H9 (cell line): ENCODE measurements at regions not wholly inside any gene's neighbourhood (a gene's known extent, or its start where the extent isn't known, plus 50 kb on each side); places are given as distances from the start of the nearest gene placed in this dataset.

ENCODE experiments used
- DNase-seq: peaks from one replicate; pipeline ENCODE4 v3.0.0-alpha.2; 2017
- H2AFZ ChIP-seq: one replicate; pipeline ENCODE4 v1.6.1; 2013; ENCODE audit warnings: mild to moderate bottlenecking, low read length, control low read depth, moderate library complexity
- H2AK5ac ChIP-seq: 2 replicates; pipeline ENCODE4 v1.6.1; 2013; ENCODE audit warnings: low read length, control low read depth, mixed read lengths; ENCODE audit not compliant: insufficient read length
- H2BK120ac ChIP-seq: one replicate; pipeline ENCODE4 v1.6.1; 2013; ENCODE audit warnings: low read depth, mild to moderate bottlenecking, low read length, control low read depth, inconsistent platforms; ENCODE audit not compliant: poor library complexity, severe bottlenecking
- H2BK12ac ChIP-seq: 2 replicates; pipeline ENCODE4 v1.6.1; 2013; ENCODE audit warnings: low read length, control low read depth, mixed read lengths, low read depth; ENCODE audit not compliant: insufficient read length
- H2BK15ac ChIP-seq: 2 replicates; pipeline ENCODE4 v1.6.1; 2013; ENCODE audit warnings: low read depth, low read length, control low read depth
- H2BK20ac ChIP-seq: one replicate; pipeline ENCODE4 v1.6.1; 2013; ENCODE audit warnings: low read depth, mild to moderate bottlenecking, low read length, control low read depth, inconsistent platforms; ENCODE audit not compliant: poor library complexity, severe bottlenecking
- H2BK5ac ChIP-seq: 2 replicates; pipeline ENCODE4 v1.6.1; 2013; ENCODE audit warnings: low read length, control low read depth, mixed read lengths; ENCODE audit not compliant: insufficient read length
- H3K14ac ChIP-seq: 2 replicates; pipeline ENCODE4 v1.6.1; 2013; ENCODE audit warnings: low read length, control low read depth; ENCODE audit not compliant: insufficient read depth
- H3K18ac ChIP-seq: 2 replicates; pipeline ENCODE4 v1.6.1; 2013; ENCODE audit warnings: low read depth, mild to moderate bottlenecking, mixed read lengths, low read length, control low read depth; ENCODE audit not compliant: insufficient read length
- H3K23ac ChIP-seq: 2 replicates; pipeline ENCODE4 v1.6.1; 2013; ENCODE audit warnings: low read length, control low read depth, mixed read lengths, low read depth; ENCODE audit not compliant: insufficient read length
- H3K23me2 ChIP-seq: 2 replicates; pipeline ENCODE4 v1.6.1; 2013; ENCODE audit warnings: low read depth, mild to moderate bottlenecking, mixed read lengths, low read length, control low read depth; ENCODE audit not compliant: insufficient read length, poor library complexity, severe bottlenecking
- H3K27ac ChIP-seq: 2 replicates; pipeline ENCODE4 v1.5.1; 2013; ENCODE audit warnings: low read length, control low read depth, mixed read lengths, low read depth; ENCODE audit not compliant: insufficient read length
- H3K27me3 ChIP-seq: 2 replicates; pipeline ENCODE4 v1.6.1; 2013; ENCODE audit warnings: low read length, control low read depth, inconsistent platforms; ENCODE audit not compliant: insufficient read depth
- H3K4ac ChIP-seq: 2 replicates; pipeline ENCODE4 v1.6.1; 2013; ENCODE audit warnings: low read depth, mild to moderate bottlenecking, control low read depth, inconsistent platforms, low read length, moderate library complexity
- H3K4me1 ChIP-seq: 2 replicates; pipeline ENCODE4 v1.6.1; 2013; ENCODE audit warnings: low read length, control low read depth, inconsistent platforms; ENCODE audit not compliant: insufficient read depth
- H3K4me2 ChIP-seq: 2 replicates; pipeline ENCODE4 v1.6.1; 2013; ENCODE audit warnings: low read length, control low read depth, mixed read lengths; ENCODE audit not compliant: insufficient read length, insufficient read depth
- H3K56ac ChIP-seq: 2 replicates; pipeline ENCODE4 v1.6.1; 2013; ENCODE audit warnings: low read depth, mild to moderate bottlenecking, mixed read lengths, low read length, control low read depth; ENCODE audit not compliant: insufficient read length
- H3K79me1 ChIP-seq: 2 replicates; pipeline ENCODE4 v1.6.1; 2013; ENCODE audit warnings: low read depth, mild to moderate bottlenecking, moderate library complexity, low read length, control low read depth, inconsistent platforms; ENCODE audit not compliant: insufficient read depth, poor library complexity, severe bottlenecking
- H3K79me2 ChIP-seq: 2 replicates; pipeline ENCODE4 v1.6.1; 2013; ENCODE audit warnings: low read length, control low read depth, inconsistent platforms; ENCODE audit not compliant: insufficient read depth
- H3K9ac ChIP-seq: 2 replicates; pipeline ENCODE4 v1.6.1; 2013; ENCODE audit warnings: low read length, control low read depth, mixed read lengths; ENCODE audit not compliant: insufficient read length; ENCODE audit errors: extremely low read depth
- H3K9me3 ChIP-seq: one replicate; pipeline ENCODE4 v1.6.1; 2013; ENCODE audit warnings: low read depth, low read length, inconsistent platforms; ENCODE audit not compliant: control insufficient read depth
- H3T11ph ChIP-seq: one replicate; pipeline ENCODE4 v1.6.1; 2013; ENCODE audit warnings: mild to moderate bottlenecking, low read length, control low read depth, inconsistent platforms
- H4K20me1 ChIP-seq: one replicate; pipeline ENCODE4 v1.6.1; 2013; ENCODE audit not compliant: control insufficient read depth, insufficient read length, insufficient read depth
- H4K5ac ChIP-seq: 2 replicates; pipeline ENCODE4 v1.6.1; 2013; ENCODE audit warnings: low read depth, mild to moderate bottlenecking, mixed read lengths, low read length, control low read depth; ENCODE audit not compliant: insufficient read length
- H4K8ac ChIP-seq: replicated peaks from 2 replicates; pipeline ENCODE4 v1.6.1; 2013; ENCODE audit warnings: low read length, control low read depth, mixed read lengths, low read depth; ENCODE audit not compliant: insufficient read length
- H4K91ac ChIP-seq: 2 replicates; pipeline ENCODE4 v1.6.1; 2013; ENCODE audit warnings: low read depth, mild to moderate bottlenecking, moderate library complexity, mixed read lengths, low read length, control low read depth; ENCODE audit not compliant: insufficient read length
- H3K27ac Mint-ChIP-seq, 3 experiments: 2 replicates in 2 of 3; 3 replicates in 1 of 3; pipeline ENCODE4 v1.8.0; 2020 to 2021; ENCODE audit warnings: mixed read lengths in 3 of 3, mild to moderate bottlenecking in 1 of 3, moderate library complexity in 1 of 3
- H3K27me3 Mint-ChIP-seq: 2 replicates; pipeline ENCODE4 v1.8.0; 2021; ENCODE audit warnings: low read depth, mild to moderate bottlenecking, moderate library complexity, mixed read lengths
- H3K36me3 Mint-ChIP-seq, 3 experiments: 2 replicates in 2 of 3; 3 replicates in 1 of 3; pipeline ENCODE4 v1.8.0; 2020 to 2021; ENCODE audit warnings: low read depth in 3 of 3, mixed read lengths in 3 of 3; ENCODE audit not compliant: insufficient read depth in 1 of 3
- H3K4me1 Mint-ChIP-seq, 2 experiments: 2 replicates each; pipeline ENCODE4 v1.8.0; 2020; ENCODE audit warnings: mixed read lengths in 2 of 2
- H3K4me3 Mint-ChIP-seq, 2 experiments: 2 replicates in 1 of 2; 3 replicates in 1 of 2; pipeline ENCODE4 v1.8.0; 2020 to 2021; ENCODE audit warnings: mild to moderate bottlenecking in 2 of 2, mixed read lengths in 2 of 2, moderate library complexity in 1 of 2
- H3K9me3 Mint-ChIP-seq, 2 experiments: 2 replicates in 1 of 2; 3 replicates in 1 of 2; pipeline ENCODE4 v1.8.0; 2020; ENCODE audit warnings: mild to moderate bottlenecking in 2 of 2, mixed read lengths in 2 of 2, moderate library complexity in 1 of 2
- CTCF ChIP-seq: fragments of 200-600 bp; sonication (generic); conservative IDR thresholded peaks from 3 replicates; pipeline ENCODE4 v1.8.0; 2021; ENCODE audit warnings: antibody characterized with exemption, mild to moderate bottlenecking
- WGBS: extraction: QIAGEN DNeasy Blood & Tissue Kit; methylation state at CpG from one replicate; pipeline ENCODE4 v1.1.7; 2013; ENCODE audit warnings: missing lambda C conversion rate, low lambda C conversion rate, mixed read lengths; ENCODE audit not compliant: insufficient read length; ENCODE audit errors: extremely low coverage; 5-methylcytosine and 5-hydroxymethylcytosine counted together

GRCh38 chr14:87264796-87265195 lies 728.2 kb downstream of the GALC start:
- H3K23me2 ChIP-seq = no peaks in the 10 kb centered on the region
- no CpG with 5 or more reads among the region's 3 CpGs for WGBS
- H3K14ac ChIP-seq = no peak overlapping the region
- H2BK120ac ChIP-seq = no peak overlapping the region
- H3K4me2 ChIP-seq = no peak overlapping the region
- no peaks in the 10 kb centered on the region for H3K27me3 Mint-ChIP-seq
- H3K79me1 ChIP-seq = no peaks in the 10 kb centered on the region
- H2BK12ac ChIP-seq = no peak overlapping the region
- no peak overlapping the region for H3K27ac ChIP-seq
- H3K56ac ChIP-seq = no peak overlapping the region
- H3K4ac ChIP-seq = no peak overlapping the region
- H3K18ac ChIP-seq = no peak overlapping the region
- no peak overlapping the region for H4K91ac ChIP-seq
- no peak overlapping the region for H2BK20ac ChIP-seq
- no peak overlapping the region for H3T11ph ChIP-seq
- H4K20me1 ChIP-seq = no peaks in the 10 kb centered on the region
- no peaks in the 10 kb centered on the region for H3K79me2 ChIP-seq
- H4K8ac ChIP-seq = no peak overlapping the region
- peaks cover 0 to 4% (median 0%) of the 10 kb centered on the region in 3 experiments; a peak in 2 of 7 replicates for H3K36me3 Mint-ChIP-seq
- H2BK5ac ChIP-seq = no peak overlapping the region
- H3K4me1 Mint-ChIP-seq = peaks cover 25 to 31% of the 10 kb centered on the region in 2 experiments
- H3K4me3 Mint-ChIP-seq = no peak overlapping the region
- DNase-seq = no peak
- no peak overlapping the region for H3K23ac ChIP-seq
- no peak overlapping the region for H3K27ac Mint-ChIP-seq
- no peak overlapping the region for H2BK15ac ChIP-seq
- TF ChIP-seq CTCF = no peak
- H4K5ac ChIP-seq = no peak overlapping the region
- H3K9me3 Mint-ChIP-seq = peaks cover 4 to 5% of the 10 kb centered on the region in 2 experiments; a peak in 2 of 5 replicates
- no peak overlapping the region for H3K9ac ChIP-seq
- no peaks in the 10 kb centered on the region; the same call in 1 of the 2 replicates for H3K4me1 ChIP-seq
- no peaks in the 10 kb centered on the region for H3K27me3 ChIP-seq
- H2AK5ac ChIP-seq = no peak overlapping the region
- H3K9me3 ChIP-seq = no peaks in the 10 kb centered on the region
- H2AFZ ChIP-seq = no peak overlapping the region
